ENCODE measurements at regions not wholly inside any gene's neighbourhood (a gene's known extent, or its start where the extent isn't known, plus 50 kb on each side); places are given as distances from the start of the nearest gene placed in this dataset.

GRCh38 chr1:198966519-198966918, 327.7 kb downstream of the PTPRC start (continued):
- TF ChIP-seq ZBTB10 (tag by site-specific recombination; IDR thresholded peaks at IDR 0.05) (no peak), ZNF114 (tag by site-specific recombination; IDR thresholded peaks at IDR 0.05) (no peak), ZNF140 (tag by site-specific recombination; IDR thresholded peaks at IDR 0.05) (no peak), ATF2 (tag by site-specific recombination; IDR thresholded peaks at IDR 0.05; ENCODE audit: low read depth) (no peak), ZNF677 (tag by site-specific recombination; IDR thresholded peaks at IDR 0.05) (no peak), ZNF664 (tag by site-specific recombination; IDR thresholded peaks at IDR 0.05) (no peak), ZNF692 (tag by site-specific recombination; IDR thresholded peaks at IDR 0.05) (no peak), ZBTB6 (tag by site-specific recombination; IDR thresholded peaks at IDR 0.05) (no peak), ZNF335 (tag by site-specific recombination; conservative IDR thresholded peaks at IDR 0.05) (no peak), ZNF280C (tag by site-specific recombination; IDR thresholded peaks at IDR 0.05) (no peak)

DNA sequence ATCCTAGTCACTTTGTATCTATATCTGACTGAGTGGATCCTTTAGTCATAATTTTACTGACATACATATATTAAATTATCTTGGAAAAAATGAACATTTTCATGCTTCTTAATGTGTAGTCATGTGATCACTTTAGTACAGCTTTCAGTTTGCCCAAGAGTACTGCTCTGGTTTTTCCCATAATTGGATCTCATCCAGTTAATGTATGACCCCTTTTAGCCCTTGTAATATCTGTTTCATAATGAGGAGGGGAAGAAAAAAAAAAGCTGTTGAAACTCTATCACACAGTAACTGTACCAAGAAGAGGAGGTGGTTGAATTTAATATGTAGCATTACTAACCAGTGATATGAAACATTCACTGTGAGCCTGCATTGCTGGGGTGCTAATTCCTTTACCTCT, 328.7 kb downstream of the PTPRC start:
- CTCF ChIA-PET: no interaction called here
- H3K36me3 ChIP-seq (ENCODE audit: control insufficient read depth in 2 of 2, insufficient read depth in 1 of 2, low read length in 2 of 2): no peaks in the 10 kb centered on the region
- H3K27ac ChIP-seq (ENCODE audit: extremely low read depth, low read depth, low read length): no peak overlapping the region
- TF ChIP-seq ZNF571 (tag by site-specific recombination; IDR thresholded peaks at IDR 0.05) (no peak), ZNF530 (tag by site-specific recombination; IDR thresholded peaks at IDR 0.05; ENCODE audit: low read depth) (no peak), KLF10 (tag by site-specific recombination; IDR thresholded peaks at IDR 0.05) (no peak), ZNF660 (tag by site-specific recombination; IDR thresholded peaks at IDR 0.05) (no peak), ZNF146 (tag by site-specific recombination; IDR thresholded peaks at IDR 0.05) (no peak), GLI2 (tag by site-specific recombination; IDR thresholded peaks at IDR 0.05; ENCODE audit: borderline replicate concordance, low read depth) (no peak), ZNF548 (tag by site-specific recombination; IDR thresholded peaks at IDR 0.05) (no peak), TCF7L2 (IDR thresholded peaks at IDR 0.05; ENCODE audit: borderline replicate concordance, low read depth, low read length) (no peak), ZNF426 (tag by site-specific recombination; IDR thresholded peaks at IDR 0.05) (no peak), ZFP3 (tag by site-specific recombination; IDR thresholded peaks at IDR 0.05; ENCODE audit: low read depth) (no peak), ZBTB17 (tag by site-specific recombination; IDR thresholded peaks at IDR 0.05) (no peak), ZNF76 (tag by site-specific recombination; IDR thresholded peaks at IDR 0.05; ENCODE audit: borderline replicate concordance, low read depth) (no peak), PRDM10 (tag by site-specific recombination; IDR thresholded peaks at IDR 0.05) (no peak), ZNF843 (tag by site-specific recombination; IDR thresholded peaks at IDR 0.05) (no peak)
- no peaks in the 10 kb centered on the region for H3K4me1 ChIP-seq (ENCODE audit: control insufficient read depth, insufficient read depth, low read length)
- no peaks in the 10 kb centered on the region for H3K9me3 ChIP-seq (ENCODE audit: control insufficient read depth, insufficient read depth, low read depth, low read length)
- POLR2A ChIA-PET: interaction anchor here (1.6 kb wide), 1 partner anchor 30 kb away, joined by 3 read pairs; no protein-coding TSS in a partner anchor
- H3K4me3 ChIP-seq (ENCODE audit: low read depth, low read length): no peak overlapping the region

Data from HEK293 (cell line).